NCI-H2196 treated with DMSO at 0.1 percent for 48 hours (cell line): ENCODE measurements at regions not wholly inside any gene's neighbourhood (a gene's known extent, or its start where the extent isn't known, plus 50 kb on each side); places are given as distances from the start of the nearest gene placed in this dataset.
"Not testable (repeated sequence)": the region's sequence is repeated elsewhere in the genome, so short reads cannot be mapped to it uniquely, and the experiment has no call there.

ENCODE experiments used
- DNase-seq: peaks from one replicate; lab custom pipeline; 2025; ENCODE audit not compliant: unreplicated experiment; lab: John Stamatoyannopoulos, UW

DNA sequence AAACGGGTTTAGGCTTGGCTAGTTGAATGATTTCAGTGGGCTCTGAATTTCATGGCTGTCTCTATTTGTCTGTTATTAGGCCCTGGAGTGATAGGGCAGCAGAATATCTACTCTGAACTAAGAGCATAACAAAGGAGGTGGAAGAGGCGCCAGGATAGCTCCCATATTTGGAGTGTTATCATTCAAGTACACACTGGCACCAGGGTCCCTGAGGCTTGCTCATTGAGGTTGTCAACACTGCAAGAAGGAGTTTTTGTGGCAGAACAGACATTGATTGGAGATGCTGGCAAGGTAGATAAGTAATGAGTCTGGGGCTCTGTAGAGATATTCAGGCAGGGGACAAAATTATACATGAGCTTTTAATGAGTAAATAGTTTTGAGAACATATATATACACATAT, 1748.4 kb downstream of the MRPL39 start:
- DNase-seq = no peak

DNA sequence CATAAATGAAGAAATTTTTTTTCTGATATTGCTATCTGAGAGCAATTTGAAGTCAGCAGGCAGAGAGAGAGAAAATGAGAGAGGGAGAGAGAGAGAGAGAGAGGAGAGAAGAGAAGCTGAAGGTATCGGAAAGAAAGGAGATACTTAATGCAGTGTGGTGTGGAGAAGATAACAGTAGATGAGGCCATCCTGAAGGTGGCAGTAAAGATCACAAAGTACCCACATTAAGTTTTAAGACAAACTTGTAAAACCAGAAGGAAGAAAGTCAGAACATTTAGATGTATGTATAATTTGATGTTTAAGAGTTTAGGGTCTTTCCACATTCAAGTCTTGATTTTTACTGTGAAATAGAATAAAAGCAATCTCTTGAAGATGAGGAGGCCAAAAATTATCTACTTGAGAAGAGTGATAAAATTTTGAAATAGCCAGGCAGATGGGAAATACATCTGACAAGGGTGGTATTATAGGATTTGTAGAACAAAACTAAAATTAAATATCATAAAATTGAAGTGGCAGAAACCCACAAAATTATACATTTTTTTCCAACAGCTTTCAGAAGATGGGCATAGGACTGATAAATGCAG, 1753.4 kb downstream of the MRPL39 start:
- DNase-seq = no peak

DNA sequence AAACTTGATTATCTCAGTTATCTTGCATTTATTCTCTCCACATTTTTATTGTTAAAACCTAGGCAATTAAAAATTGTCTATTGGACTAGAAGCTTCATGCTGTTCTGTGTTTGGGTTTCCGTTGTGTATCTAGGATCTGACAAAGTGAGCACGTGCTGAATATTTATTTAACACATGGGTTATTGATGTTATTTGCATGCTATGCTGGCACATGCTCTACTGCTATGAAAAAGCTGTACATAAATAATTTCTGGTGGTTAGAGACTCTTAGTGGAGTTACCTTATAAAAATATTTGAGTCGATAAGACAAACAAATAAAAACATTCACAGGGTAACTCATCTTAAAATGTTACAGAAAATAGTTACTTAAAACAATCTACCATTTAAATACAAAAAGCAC, 1769.7 kb downstream of the MRPL39 start:
- DNase-seq = no peak

DNA sequence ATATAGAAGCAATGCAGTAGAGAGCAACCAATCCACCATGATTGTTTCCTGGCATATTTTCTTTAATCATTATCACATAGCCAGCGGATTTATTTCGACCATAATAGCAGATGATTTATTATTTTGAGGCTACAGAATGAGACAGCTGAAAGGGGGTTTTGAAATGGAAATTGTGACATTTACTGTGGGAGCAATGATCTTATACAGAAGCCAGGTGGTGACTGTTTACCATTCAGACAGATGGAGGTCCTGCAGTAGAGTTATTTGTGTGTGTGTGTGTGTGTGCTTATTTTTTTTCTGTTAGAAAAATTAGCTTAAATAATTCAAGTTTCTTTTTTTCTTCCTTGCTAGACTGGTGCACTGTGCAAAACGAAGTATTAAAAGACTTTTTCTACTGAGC, 1784.5 kb downstream of the MRPL39 start:
- no peak for DNase-seq

DNA sequence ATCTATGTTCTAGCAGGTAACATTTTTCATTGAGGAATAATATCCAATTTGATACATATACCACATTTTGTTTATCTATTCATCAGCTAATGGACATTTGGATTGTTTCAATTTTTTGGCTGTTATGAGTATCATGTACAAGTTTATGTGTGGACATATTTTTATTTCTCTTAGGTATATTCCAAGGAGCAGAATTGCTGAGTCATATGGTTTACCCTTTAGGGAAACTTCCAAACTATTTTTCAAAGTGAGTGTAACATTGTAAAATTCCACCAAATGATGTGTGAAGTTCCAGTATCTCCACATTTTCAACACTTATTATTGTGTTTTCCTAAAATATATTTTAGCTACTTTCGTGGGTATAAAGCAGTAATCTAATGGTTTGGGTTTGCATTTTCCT, 1789.9 kb downstream of the MRPL39 start:
- DNase-seq = no peak

DNA sequence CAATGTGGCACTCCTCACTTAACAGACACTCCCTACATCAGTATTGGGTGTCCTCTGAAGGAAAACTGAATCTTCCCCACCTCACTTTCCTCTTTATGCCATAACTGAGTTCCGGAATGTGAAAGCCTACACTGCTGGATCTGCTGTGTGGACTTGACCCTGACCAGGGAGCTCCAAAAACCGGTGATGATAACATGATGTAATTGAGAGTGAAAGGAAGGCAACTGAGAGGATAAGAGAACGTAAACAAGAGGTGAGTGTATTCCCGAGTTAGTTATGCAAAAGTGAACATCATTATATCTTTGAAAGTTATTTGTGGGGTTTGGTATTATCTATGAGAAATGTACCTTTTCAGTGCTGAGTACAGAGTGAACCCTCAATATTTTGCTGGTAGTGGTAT, 1794.8 kb downstream of the MRPL39 start:
- DNase-seq = no peak

DNA sequence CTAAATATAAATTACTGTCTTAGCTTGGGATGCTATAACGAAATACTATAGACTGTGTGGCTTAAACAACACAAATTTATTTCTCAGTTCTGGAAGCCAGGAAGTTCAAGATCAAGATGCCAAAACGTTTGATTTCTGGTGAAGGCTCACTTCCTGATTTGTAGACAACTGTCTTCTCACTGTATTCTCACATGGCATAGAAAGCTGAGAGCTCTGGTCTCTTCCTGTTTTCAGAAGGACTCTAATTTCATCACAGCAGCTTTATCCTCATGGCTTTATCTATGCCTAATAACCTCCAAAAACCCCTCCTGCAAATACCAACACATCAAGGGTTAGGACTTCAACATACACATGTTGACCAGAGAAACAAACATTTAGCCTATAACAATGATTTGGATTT, 1795.5 kb downstream of the MRPL39 start:
- no peak for DNase-seq

DNA sequence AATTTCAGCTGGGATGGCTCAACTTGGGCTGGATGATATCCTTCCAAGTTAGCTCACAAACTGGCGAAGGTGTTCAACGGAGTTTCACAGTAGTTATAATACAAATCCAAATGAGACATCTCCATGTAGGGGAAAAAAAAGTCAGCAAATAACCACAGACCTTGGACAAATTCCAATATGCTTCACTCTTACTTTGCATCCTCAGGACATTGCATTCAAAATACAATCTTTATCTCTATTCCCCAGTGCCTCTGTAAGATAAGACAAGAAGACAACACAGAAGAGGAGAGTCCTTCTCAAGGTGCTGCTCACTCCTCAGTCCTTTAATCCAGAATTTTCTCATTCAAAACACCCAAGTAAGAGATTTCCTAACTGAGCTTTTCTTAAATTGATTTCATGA, 1797.7 kb downstream of the MRPL39 start:
- DNase-seq = no peak

DNA sequence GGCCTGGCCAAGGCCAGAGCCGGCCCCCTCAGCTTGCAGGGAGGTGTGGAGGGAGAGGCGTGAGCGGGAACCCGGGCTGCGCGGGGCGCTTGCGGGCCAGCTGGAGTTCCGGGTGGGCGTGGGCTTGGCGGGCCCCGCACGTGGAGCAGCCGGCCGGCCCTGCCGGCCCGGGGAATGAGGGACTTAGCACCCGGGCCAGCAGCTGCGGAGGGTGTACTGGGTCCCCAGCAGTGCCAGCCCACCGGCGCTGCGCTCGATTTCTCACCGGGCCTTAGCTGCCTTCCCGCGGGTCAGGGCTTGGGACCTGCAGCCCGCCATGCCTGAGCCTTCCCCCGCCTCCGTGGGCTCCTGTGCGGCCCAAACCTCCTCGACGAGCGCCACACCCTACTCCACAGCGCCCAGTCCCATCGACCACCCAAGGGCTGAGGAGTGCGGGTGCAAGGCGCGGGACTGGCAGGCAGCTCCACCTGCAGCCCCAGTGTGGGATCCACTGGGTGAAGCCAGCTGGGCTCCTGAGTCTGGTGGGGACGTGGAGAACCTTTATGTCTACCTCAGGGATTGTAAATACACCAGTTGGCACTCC, 1800.2 kb downstream of the MRPL39 start:
- DNase-seq = not testable (repeated sequence)

DNA sequence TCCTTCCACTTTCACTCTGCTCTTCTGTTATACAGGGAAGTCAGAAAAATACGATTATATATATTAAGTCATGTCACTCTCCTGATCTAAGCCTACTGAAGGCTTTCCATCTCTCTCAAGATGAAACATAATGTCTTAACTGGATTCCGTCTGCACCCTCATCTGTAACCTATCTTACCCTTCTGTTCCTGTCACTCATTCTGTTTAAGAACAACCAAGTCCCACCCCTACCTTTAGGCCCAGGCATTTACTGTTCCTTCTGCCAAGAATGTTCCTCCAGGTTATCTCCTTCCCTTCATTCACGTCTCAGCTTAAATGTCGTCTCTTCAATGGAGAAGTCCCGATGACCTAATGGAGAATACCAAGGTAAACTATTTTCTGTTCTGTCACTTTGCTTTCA, 1802.4 kb downstream of the MRPL39 start:
- DNase-seq = no peak

DNA sequence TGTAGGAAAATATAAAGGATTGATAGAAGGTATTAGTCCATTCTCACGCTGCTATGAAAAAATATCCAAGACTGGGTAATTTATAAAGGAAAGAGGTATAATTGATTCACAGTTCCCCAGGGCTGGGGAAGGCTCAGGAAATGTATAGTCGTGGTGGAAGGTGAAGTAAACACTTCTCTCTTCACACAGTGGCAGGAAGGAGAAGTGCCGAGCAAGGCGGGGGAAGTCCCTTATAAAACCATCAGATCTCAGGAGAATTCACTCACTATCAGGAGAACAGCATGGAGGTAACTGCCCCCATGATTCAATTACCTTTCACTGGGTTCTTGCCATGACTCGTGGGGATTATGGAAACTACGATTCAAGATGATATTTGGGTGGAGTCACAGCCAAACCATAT, 1806.0 kb downstream of the MRPL39 start:
- DNase-seq = no peak

DNA sequence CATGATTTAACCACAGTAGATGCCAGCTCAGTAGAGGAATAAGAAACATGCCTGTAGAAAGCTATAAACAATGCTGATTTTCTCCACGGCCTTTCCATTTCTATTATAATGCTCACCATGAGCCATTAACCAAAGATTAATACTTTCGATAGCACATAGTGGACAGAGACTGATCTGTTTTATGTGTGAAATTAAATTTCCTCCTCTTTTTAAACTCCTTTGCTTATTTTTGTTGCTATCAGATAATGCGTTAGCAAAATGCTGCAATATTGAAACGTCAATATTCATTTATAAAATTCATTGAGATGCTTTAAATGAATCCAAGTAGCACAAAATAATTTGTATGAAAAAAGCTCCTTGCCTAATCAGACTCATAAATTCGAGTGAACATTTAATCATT, 1807.9 kb downstream of the MRPL39 start:
- DNase-seq = no peak

DNA sequence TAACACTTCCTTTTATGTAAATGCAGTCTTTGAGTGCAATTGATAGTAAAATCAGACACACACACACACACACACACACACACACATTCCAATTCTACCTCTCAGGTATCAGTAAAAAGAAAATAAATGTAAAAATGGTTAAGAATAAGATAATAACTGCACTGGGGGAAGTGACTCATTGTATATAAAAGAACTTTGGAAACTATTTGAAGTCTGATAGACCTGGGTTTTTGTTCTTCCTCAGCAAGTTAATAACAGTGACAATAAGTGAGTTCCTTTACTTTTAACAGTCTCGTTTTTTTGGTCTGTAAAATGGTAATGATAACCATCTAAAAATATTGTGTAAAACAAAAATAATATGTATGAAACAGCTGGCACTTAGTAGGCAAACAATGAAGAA, 1815.0 kb downstream of the MRPL39 start:
- no peak for DNase-seq

DNA sequence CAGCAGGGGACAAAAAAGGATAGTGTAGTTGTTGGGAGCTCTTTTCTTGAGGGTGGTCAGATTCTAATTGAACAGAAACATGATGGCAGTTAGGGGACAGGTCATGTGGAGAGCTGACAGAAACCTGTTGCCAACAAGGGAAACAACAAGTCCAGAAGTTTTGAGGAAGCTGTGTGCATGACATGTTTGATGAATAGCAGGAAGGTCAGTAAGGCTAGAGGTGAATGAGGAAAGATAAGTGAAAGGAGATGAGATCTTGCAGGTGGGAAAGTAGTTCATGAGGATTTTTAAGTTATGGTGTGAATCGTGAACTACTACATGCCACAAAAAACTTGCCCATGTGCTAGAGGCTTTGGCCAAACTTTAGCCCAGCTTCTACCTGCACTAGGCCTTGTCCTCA, 1817.4 kb downstream of the MRPL39 start:
- no peak for DNase-seq

DNA sequence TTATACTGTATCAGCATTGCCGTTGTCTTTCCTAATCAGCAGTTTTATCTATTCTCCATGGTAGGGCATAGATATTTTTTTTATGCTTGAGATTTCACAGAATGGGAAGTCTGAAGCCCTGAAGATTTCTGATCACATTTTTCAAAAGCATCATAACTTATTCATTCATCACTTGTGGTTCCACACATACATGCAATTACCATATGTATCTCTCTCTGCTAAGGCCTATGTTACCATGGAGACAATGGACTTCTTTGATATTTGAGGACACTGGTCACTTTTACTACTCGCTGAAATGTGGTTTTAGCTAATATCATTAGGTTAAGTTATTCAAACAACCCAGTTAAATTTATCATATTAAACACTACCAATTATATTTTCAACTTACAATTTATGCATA, 1827.0 kb downstream of the MRPL39 start:
- DNase-seq = no peak

DNA sequence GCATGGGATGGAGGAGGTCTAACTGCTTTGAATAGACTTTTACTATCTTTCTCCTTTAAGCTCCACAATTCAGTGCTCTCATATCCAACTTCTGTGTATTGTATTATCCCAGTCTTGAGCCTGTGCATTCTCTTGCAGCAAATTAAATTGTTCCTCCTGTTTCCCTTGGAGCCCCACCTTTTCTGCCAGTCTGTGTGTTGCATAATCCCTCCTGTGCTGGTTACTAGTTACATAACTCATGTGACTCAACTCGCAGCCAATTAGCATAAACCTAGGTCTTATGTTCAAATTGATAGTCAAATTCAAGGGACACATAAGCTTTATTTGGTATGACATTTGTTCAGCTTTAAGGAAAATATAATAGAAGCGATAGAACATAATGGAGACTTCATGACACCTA, 1863.5 kb downstream of the MRPL39 start:
- DNase-seq = no peak

DNA sequence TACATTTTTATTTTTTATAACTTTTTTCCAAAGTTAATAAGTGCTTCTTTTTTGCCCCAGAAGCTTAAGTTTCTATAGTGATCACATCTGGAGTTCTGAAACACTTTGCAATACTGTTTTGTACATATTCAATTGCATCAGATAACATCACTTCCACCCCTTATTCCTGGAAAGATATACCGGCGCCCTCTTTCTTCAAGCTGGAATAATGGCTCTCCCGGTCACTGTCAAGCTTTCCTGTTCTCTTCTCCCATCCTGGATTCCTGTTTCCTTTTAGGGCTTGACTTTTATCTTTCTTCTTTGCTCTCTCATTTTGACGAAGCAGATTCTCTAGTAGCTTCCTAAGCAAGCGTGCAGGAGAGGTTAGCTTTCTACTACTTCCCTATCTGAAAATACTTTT, 1866.8 kb downstream of the MRPL39 start:
- no peak for DNase-seq

DNA sequence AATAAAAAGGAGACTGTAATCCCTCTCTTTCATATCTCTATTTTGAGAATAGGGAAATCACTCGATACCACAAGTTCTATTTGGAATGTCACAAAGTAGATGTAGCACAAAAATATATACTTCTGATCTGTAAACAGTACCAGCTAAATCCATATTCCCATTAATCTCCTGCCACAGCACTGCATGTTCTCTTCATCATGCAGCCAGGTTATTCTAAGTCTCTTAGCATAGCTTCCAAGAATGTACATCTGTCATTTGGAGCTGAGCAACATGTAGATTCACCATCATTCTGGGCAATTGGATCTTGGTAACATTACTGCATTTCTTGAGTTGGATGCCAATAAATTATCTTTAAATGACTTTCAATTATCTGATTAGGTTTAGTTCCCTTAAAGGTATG, 1874.5 kb downstream of the MRPL39 start:
- DNase-seq = no peak

DNA sequence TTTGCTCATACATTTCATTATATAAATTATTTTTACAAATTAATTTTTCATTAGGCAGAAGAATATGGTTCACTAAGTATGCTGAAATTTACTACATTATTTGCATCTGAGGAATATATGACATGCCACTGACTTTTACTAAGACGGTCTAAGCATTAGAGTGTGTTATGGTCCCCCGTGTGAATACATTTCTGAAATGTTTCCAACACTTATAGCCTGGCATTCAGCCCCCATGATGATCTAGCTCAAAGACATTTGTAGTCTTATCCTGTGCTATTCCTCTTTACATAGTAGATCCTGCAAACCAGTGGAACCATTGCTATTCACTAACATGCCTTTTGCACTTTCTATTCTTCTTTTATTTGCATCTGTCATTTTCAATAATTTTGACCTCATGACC, 1878.0 kb downstream of the MRPL39 start:
- no peak for DNase-seq

DNA sequence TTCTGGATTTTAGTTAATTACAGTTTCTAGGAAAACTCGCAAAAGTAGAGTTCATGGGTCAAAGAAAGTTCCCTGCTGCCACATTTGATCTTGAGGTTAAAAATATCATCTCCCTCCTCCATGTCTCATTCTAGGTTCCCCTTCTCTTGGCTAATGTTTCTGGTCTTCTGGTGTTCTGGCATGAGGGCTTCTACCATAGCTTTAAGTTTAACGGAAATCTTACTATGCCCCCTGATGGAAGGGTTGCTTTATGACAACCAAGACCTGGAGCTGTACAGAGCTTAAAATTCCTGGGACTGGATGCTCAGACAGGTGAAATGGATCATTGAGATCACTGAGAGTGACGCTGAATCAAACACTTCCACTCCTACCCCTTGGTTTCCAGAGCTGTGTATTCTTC, 1881.7 kb downstream of the MRPL39 start:
- no peak for DNase-seq

DNA sequence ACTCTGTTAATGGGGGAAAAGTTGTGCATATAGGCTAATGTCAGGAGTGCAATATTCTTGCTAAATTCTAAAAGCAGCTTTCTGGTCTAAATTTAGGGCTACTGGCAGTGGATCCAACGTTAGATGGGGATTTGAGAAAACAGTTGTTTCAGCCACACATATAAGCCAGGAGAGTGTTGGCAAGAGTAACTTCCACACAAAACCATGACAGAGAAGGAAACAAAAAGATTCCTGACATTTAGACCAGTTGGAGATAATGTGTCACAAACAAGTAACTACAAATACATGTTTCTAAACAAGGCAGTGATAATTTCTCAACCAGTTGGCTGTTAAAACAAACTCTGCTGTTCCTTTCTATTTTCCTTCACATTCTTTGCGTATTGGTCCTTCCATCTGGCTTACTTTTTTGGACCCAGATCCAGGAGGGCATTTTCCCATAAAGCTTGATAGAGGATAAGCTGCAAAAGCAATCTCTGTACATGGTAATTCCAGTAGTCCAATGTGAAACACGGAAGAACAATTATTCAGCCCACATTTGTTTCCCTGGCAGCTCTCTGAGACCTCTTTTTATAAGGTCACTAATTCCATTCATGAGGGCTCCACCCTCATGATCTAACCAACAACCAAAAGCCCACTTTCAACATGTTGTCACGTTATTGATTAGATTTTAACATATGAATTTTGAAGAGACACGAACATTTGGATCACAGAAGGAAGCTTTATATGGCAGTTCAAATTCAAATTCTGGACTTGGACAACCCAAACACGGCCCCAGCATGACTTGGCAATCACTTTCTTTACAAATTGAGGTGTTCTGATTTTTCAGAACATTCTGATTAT, 1888.6 kb downstream of the MRPL39 start:
- no peak for DNase-seq

DNA sequence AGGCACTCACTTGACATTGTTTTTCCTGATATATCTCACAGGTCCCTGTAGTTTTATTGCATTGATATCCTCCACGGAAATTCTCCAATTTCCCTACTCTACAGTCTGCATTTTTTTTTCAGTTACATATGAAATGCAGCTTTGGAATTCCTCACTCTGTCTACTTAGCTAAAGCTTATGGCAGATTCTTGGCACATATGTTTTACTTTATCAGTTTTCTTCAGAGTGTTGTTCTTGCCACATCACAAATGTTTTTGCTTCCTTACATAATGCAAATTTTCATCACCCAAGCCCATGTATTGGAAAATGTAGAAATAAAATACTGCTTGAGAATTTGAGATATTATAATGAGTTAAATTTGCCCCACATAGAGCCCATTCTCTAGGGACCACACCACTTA, 1895.1 kb downstream of the MRPL39 start:
- no peak for DNase-seq

DNA sequence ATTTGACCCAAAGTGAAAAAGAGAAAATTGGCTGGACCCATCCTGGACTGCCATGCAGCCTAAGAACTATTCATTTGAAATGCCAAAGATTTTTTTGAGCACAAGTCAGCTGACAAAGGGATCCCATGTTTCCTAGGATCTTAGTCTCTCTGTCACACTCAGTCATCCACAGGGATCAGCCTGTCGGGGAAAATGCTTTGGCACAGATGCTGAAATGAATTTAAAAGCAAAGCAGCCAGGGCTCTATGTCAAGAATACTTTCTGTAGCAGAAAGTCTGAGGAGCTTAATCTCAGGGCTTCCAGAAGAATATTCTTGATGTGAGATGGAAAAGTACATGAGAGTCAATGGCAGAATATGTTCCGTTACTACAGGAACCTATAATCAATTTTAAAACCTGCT, 1900.8 kb downstream of the MRPL39 start:
- DNase-seq = no peak
